GM21723 (cell line): ENCODE measurements at regions not wholly inside any gene's neighbourhood (a gene's known extent, or its start where the extent isn't known, plus 50 kb on each side); places are given as distances from the start of the nearest gene placed in this dataset.
A peak's percentile ranks its signal among the peaks of the same experiment; 100 is the strongest.

Experiments used
- ATAC-seq: cut with Tn5 transposase; IDR thresholded peaks from one replicate; pipeline ENCODE4 v1.9.1; 2021; ENCODE audit warnings: mild to moderate bottlenecking, moderate library complexity; ENCODE audit not compliant: unreplicated experiment

GRCh38 chr10:14396411-14397048 lies 65.8 kb upstream of the FRMD4A start:
- ATAC-seq, result no peak

GRCh38 chr10:14394179-14394578 lies 63.5 kb upstream of the FRMD4A start:
- ATAC-seq, result no peak

DNA sequence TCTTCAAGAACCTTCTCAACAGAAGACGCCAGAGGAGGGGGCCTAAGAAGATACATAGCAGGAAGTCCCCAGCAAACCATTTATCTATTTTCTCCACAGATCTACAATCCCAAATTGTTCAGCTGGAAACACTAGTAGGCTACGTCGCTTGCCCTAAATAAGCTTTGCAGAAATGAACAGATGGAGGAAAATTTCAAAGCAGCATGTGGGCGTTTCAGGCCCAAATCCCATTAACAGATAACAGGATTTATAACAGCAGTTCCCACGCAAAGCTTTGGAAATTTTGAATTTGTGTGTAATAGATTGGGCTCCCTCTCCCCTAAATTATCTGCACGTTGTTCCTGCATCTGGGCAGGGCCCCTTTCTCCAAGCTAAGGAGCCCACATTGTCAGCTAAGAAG lies 60.6 kb upstream of the FRMD4A start:
- ATAC-seq, result no peak

GRCh38 chr10:14389981-14390590 lies 59.4 kb upstream of the FRMD4A start:
- peak; percentile 93 for ATAC-seq

DNA sequence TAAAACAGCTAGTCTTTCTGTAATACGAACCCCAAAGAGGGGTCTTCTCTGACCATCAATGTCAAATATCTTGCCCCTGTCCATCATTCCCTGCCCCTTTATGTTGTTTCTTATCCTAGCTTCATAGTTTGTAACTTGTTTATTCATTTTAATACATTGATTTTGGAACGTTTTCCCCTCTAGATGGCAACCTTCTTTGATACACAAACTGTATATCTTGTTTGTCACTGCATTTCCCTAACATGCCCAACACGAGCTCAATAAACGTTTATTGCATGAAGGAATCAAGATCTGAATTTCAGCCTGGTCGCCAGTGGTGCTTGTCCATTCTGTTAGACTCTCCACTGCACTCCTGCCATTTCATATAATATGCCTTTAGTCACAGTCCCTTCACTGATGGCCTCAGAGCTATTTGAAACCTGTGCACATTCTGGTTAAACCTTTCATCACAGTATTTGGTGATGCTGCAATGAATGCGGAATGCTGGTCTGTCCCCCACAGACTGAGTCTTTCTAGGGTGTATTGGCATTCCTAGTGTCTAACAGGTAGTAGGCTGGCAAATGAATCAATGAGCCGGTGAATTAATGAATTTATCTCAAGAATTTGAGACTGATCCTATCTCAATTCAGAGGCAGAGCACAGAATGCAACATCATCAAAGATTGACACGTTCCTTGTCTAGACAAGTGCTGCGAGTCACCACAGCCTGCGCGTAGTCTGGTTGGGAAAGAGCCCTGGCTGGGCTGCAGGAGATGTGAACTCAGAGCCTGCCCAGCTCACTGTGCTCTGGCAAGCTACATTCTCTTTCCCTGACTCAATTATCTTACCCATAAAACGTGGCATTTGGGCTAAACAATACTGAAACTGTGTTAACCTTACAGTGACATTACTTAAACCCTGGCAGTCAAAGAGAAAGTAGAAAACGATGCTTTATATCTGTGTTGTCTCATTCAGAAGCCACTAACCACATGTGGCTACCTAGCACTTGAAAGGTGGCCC lies 55.2 kb upstream of the FRMD4A start:
- no peak for ATAC-seq

DNA sequence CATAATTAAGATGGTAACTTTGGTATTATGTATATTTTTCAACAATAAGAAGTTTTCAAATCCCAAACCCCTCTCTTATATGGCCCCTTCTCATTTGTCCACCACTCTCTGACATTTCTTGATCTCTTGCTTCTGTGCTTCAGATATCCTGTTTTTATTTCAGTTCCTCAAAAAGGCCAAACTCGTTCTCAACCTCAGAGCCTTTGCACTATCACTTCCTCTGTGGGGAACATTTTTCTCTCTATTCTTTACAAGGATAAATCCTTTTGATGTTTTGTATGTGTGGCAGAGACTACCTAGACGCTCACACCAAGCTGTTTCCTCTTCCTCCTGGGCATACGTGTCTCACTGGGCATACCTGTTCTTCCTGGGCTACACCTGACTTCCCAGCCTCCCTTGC lies 54.2 kb upstream of the FRMD4A start:
- no peak for ATAC-seq

GRCh38 chr10:14384116-14384730 lies 53.5 kb upstream of the FRMD4A start:
- ATAC-seq, result no peak

- ATAC-seq, result no peak
Measured at GRCh38 chr10:14383266-14383665, 52.5 kb upstream of the FRMD4A start.

- ATAC-seq, result no peak
Measured at GRCh38 chr10:14382531-14382930, 51.8 kb upstream of the FRMD4A start.

GRCh38 chr10:14382022-14382421 lies 51.3 kb upstream of the FRMD4A start:
- ATAC-seq, result peak; percentile 82

GRCh38 chr10:14381475-14381874 lies 50.8 kb upstream of the FRMD4A start:
- no peak for ATAC-seq

- ATAC-seq, result no peak
Measured at GRCh38 chr10:14380746-14381145, 50.0 kb upstream of the FRMD4A start.
